CD4-positive, alpha-beta T cell treated with Interleukin-17A for 1 hour (primary cell): ENCODE measurements at regions not wholly inside any gene's neighbourhood (a gene's known extent, or its start where the extent isn't known, plus 50 kb on each side); places are given as distances from the start of the nearest gene placed in this dataset.

Source experiments
- DNase-seq: peaks from one replicate; pipeline ENCODE4 v3.0.0-alpha.2; 2020

- DNase-seq, result no peak
Measured at GRCh38 chrX:43522582-43522981, 133.5 kb upstream of the MAOA start.

GRCh38 chrX:43525901-43526610 lies 130.0 kb upstream of the MAOA start:
- DNase-seq, result no peak

GRCh38 chrX:43526878-43527277 lies 129.2 kb upstream of the MAOA start:
- DNase-seq, result no peak

GRCh38 chrX:43527801-43528200 lies 128.3 kb upstream of the MAOA start:
- no peak for DNase-seq

GRCh38 chrX:43530837-43531236 lies 125.3 kb upstream of the MAOA start:
- no peak for DNase-seq

GRCh38 chrX:43540318-43540717 lies 115.8 kb upstream of the MAOA start:
- DNase-seq, result no peak

GRCh38 chrX:43551590-43551989 lies 104.5 kb upstream of the MAOA start:
- DNase-seq, result no peak

GRCh38 chrX:43552156-43552555 lies 103.9 kb upstream of the MAOA start:
- DNase-seq, result no peak

- DNase-seq, result no peak
Measured at GRCh38 chrX:43552703-43553102, 103.4 kb upstream of the MAOA start.

GRCh38 chrX:43553257-43553656 lies 102.8 kb upstream of the MAOA start:
- DNase-seq, result no peak

GRCh38 chrX:43556207-43556606 lies 99.9 kb upstream of the MAOA start:
- no peak for DNase-seq

- peak; percentile 65 for DNase-seq
Measured at GRCh38 chrX:43557792-43558191, 98.3 kb upstream of the MAOA start.

- peak; percentile 24 for DNase-seq
Measured at GRCh38 chrX:43559644-43560043, 96.5 kb upstream of the MAOA start.

GRCh38 chrX:43560247-43560946 lies 95.7 kb upstream of the MAOA start:
- DNase-seq, result no peak

GRCh38 chrX:43562372-43562771 lies 93.7 kb upstream of the MAOA start:
- no peak for DNase-seq

GRCh38 chrX:43564953-43565352 lies 91.1 kb upstream of the MAOA start:
- DNase-seq, result no peak

GRCh38 chrX:43566170-43566569 lies 89.9 kb upstream of the MAOA start:
- DNase-seq, result no peak

- no peak for DNase-seq
Measured at GRCh38 chrX:43573441-43574015, 82.6 kb upstream of the MAOA start.

- no peak for DNase-seq
Measured at GRCh38 chrX:43580621-43581020, 75.5 kb upstream of the MAOA start.

- no peak for DNase-seq
Measured at GRCh38 chrX:43581167-43581566, 74.9 kb upstream of the MAOA start.

- no peak for DNase-seq
Measured at GRCh38 chrX:43581888-43582539, 74.1 kb upstream of the MAOA start.

- no peak for DNase-seq
Measured at GRCh38 chrX:43582540-43582913, 73.6 kb upstream of the MAOA start.

GRCh38 chrX:43585922-43586321 lies 70.2 kb upstream of the MAOA start:
- no peak for DNase-seq

GRCh38 chrX:43586830-43587229 lies 69.3 kb upstream of the MAOA start:
- DNase-seq, result no peak
